SK-N-DZ (cell line): ENCODE measurements at regions not wholly inside any gene's neighbourhood (a gene's known extent, or its start where the extent isn't known, plus 50 kb on each side); places are given as distances from the start of the nearest gene placed in this dataset.

Source experiments
- DNase-seq: peaks from one replicate; pipeline ENCODE4 v3.0.0-alpha.2; 2015; ENCODE audit warnings: low spot score

- no peak for DNase-seq
These were observed 90.1 kb upstream of the NOCT start for GRCh38 chr4:138925495-138925894.

DNA sequence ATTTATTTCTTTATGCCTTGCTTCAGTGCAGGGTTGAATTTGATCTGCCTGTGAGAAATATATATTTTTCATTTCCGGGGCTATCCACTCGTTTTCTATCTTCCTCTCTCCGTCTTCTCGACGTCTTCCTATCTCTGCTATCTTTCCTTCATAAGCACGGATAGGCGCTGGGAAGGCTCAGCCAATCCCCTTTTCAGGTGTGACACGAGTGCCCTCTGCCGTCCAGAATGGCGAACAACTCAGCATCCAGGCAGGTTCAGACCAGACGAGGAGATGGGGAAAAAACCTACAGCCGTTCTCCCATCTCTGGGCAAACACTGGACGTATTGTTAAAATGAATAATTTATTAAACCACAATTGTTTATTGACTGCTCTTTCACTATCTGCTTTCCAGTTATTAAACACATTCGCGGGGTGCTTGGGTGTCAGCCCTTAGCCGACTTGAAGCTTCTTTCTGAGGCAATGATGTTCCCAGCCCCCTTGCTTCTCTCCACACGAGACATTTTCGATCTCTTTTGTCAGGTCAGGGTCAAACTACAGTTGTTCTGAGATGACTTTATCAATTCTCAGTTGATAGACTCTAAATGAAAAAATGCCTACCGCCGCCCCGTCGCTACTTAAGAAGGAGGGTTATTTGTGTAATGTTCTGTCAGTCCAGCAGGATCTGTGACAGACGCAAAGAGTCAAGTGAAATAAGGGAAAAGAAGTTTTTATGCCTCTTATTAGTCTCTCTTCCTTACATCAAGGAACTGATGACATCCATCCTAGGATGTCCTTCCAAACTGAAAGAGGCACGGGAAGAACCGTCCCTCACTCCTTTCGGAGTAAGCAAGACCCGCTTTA is 96.3 kb upstream of the NOCT start:
- peak; percentile 72 for DNase-seq

DNA sequence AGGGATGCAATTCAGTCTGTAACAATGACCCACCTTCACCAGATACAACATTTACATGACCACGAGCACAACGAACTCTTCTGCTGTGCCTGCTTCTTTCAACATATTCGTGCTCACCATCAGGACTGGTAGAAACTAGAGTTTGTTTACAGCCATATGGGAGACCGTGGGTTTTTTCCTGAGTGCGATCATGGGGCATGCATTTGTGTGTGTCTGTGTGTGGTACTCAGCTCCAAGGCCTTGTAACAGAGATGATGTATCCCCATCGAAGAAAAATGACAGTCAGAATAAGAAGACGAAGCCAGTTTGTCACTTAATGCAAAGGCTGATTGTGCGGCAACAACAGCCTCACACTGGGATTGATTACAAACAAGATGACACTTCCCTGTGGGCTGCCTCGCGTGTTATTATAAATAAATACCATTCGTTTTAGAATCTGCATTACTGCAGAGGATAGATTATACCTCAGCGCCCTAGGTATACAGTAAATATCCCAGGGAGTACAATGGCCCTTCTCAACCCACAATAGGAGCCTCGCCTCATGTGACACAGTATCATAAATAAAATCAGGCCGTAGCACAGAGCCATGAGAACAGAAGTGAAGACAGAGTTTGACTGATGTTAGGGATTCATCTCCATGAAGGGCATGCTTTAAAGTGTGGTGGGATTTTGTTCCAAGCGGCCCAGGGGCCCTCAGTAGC is 97.3 kb upstream of the NOCT start:
- DNase-seq, result no peak

DNA sequence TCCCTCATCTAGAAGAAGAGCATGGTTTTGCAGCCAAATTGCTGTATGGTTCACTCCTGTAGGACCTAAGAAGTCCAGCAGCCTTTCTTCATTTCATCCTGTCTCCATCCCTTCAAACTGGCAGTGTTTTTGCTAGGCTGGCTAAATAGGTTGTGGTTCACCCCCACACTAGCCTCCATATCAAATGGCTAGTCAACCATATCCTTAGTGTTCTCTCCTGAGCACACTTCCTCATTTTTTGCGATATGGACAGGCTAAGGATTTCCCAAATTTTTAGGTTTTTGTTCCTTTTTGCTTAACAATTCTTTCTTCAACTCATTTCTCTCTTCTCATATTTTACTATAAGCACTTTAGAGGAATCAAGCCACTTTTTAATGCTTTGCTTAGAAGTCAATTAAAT is 98.8 kb upstream of the NOCT start:
- no peak for DNase-seq

- DNase-seq, result peak; percentile 35
These were observed 99.8 kb upstream of the NOCT start for GRCh38 chr4:138915756-138916155.

GRCh38 chr4:138912704-138913340 is 102.8 kb upstream of the NOCT start:
- no peak for DNase-seq

DNA sequence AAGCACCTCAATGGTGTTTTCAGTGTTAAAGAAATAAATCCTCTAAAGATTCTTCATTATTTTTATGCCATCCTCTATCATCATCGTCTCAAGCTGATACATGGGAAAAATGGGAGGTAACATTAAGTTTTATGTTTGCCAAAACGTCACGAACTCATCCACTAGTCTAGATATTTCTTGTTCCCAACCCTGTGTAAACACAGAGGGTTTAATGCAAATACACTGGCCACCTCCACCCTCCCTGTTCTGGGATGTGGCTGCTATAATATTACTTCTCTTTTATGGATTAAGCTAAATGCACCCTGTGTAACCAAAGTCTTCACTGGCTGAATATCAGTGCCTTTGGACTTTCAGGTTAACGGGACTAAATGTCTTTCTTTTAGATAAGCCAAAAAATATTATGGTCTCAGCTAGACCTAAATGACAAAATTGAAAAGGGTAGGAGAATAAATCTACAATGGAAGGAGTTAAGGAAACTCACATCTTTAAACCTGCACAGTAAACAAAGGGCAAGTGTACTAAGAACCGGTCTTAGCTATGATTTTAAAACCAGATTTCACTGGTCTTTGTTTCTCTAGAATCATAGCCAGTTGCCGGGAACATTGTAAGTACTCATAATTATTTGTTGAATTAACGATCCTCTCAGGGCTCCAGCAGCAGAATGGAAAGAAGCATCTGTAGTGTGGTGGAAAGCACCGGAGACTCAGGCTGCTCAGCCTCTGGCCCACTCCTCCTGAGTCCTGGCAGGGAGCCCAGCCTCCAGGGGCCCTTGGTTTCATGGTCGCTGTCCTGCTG is 103.5 kb upstream of the NOCT start:
- no peak for DNase-seq

GRCh38 chr4:138910914-138911336 is 104.7 kb upstream of the NOCT start:
- DNase-seq, result peak; percentile 21

- DNase-seq, result no peak
These were observed 105.2 kb upstream of the NOCT start for GRCh38 chr4:138910195-138910913.

- no peak for DNase-seq
These were observed 106.0 kb upstream of the NOCT start for GRCh38 chr4:138909587-138909986.

DNA sequence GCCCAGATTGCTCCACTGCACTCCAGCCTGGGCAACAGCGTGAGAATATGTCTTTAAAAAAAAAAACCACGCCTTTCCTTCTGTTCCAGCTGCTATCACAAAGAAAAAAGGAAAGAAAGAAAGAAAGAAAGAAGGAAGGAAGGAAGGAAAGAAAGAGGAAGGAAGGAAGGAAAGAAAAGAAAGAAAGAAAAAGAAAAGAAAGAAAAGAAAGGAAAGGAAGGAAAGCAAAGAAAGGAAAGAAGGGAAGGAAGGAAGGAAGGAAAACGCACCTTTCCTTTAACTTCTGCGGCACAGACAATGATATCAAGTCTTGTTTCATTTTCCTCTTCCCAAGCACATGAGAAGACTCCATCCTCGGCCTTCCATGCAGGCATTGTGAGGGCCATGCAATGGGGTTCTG is 107.4 kb upstream of the NOCT start:
- DNase-seq, result no peak

- DNase-seq, result no peak
These were observed 108.4 kb upstream of the NOCT start for GRCh38 chr4:138907174-138907573.

- no peak for DNase-seq
These were observed 110.8 kb upstream of the NOCT start for GRCh38 chr4:138904793-138905192.

- DNase-seq, result no peak
These were observed 112.4 kb upstream of the NOCT start for GRCh38 chr4:138903185-138903584.

DNA sequence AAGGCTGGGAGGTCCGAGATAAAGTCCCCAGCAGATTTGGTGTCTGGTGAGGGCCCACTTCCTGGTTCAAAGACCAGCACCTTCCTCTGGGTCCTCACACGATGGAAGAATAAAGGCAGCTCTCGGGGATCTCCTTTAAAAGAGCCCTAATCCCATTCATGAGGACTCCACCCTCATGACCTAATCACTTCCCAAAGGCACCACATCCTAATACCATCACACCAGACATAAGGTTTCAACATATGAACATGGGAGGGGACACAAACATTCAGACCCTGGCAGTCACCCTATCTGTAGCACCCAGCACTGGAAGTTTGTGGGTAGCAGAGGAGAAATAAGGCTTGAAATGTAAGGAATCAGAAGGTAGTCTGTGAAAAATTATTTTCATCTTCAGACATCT is 112.9 kb upstream of the NOCT start:
- DNase-seq, result no peak

GRCh38 chr4:138901177-138901576 is 114.4 kb upstream of the NOCT start:
- DNase-seq, result no peak

- no peak for DNase-seq
These were observed 115.6 kb upstream of the NOCT start for GRCh38 chr4:138899999-138900398.

DNA sequence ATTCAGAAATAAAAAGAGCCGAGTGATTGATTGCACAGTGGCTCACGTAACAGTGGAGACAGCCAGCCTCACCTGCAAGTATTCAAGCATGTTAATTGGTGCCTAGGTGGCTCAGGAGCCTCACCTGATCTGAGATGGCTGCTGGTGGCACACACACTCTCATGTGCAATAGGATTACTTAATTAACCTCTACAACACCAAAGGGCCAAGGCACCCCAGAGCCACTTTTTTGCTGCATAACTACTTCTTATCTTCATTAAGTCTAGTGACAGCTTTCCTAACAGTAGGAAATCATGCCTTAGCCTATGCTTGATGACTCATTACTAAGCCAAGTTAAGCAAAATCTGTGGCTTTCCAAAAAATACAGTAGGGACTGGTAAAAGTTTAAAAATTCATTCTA is 117.3 kb upstream of the NOCT start:
- no peak for DNase-seq

GRCh38 chr4:138897811-138898226 is 117.8 kb upstream of the NOCT start:
- DNase-seq, result no peak

DNA sequence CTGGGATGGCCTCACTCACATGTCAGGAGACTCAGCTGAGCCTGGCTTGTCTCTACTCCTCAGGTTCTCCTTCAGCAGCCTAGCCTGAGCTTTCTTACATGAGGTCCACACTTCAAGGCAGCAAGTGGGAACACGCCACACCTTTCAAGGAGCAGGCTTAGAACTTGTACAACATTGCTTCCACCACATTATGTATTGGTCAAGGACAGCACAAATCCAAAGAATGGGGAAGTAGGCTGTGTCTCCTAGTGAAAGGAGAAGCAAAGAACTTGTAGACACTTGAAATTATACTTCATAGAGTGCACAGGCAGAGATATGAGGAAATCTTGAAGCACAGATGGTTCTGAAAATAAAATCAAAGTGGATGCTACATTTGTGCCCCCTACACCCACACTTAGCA is 120.9 kb upstream of the NOCT start:
- DNase-seq, result no peak

- DNase-seq, result no peak
These were observed 121.6 kb upstream of the NOCT start for GRCh38 chr4:138894011-138894410.
